Stimulated activated naive CD8-positive, alpha-beta T cell treated with anti-CD3 and anti-CD28 coated beads, Interleukin-15, Interleukin-2, amounts not matched to agents 100 ng/mL and 50 ng/mL, for 24 hours (primary cell): ENCODE measurements at regions not wholly inside any gene's neighbourhood (a gene's known extent, or its start where the extent isn't known, plus 50 kb on each side); places are given as distances from the start of the nearest gene placed in this dataset.

Experiments used
- H3K27ac Mint-ChIP-seq: one replicate; pipeline ENCODE4 v1.8.0; 2021; ENCODE audit warnings: mild to moderate bottlenecking, mixed read lengths
- H3K27me3 Mint-ChIP-seq: one replicate; pipeline ENCODE4 v1.8.0; 2021; ENCODE audit warnings: mixed read lengths
- H3K36me3 Mint-ChIP-seq: one replicate; pipeline ENCODE4 v1.8.0; 2021; ENCODE audit warnings: low read depth, mixed read lengths
- H3K4me1 Mint-ChIP-seq: one replicate; pipeline ENCODE4 v1.8.0; 2021; ENCODE audit warnings: low read depth, mixed read lengths
- H3K4me3 Mint-ChIP-seq: one replicate; pipeline ENCODE4 v1.8.0; 2021; ENCODE audit warnings: mild to moderate bottlenecking, mixed read lengths
- H3K9me3 Mint-ChIP-seq: one replicate; pipeline ENCODE4 v1.8.0; 2021; ENCODE audit warnings: mixed read lengths

GRCh38 chr20:42020316-42020715 is 402.1 kb upstream of the CHD6 start:
- no peaks in the 10 kb centered on the region for H3K9me3 Mint-ChIP-seq
- no peak overlapping the region for H3K4me3 Mint-ChIP-seq
- H3K4me1 Mint-ChIP-seq, result no peaks in the 10 kb centered on the region
- no peaks in the 10 kb centered on the region for H3K27me3 Mint-ChIP-seq
- H3K36me3 Mint-ChIP-seq, result no peaks in the 10 kb centered on the region
- no peak overlapping the region for H3K27ac Mint-ChIP-seq

GRCh38 chr20:42018979-42019378 is 400.8 kb upstream of the CHD6 start:
- Mint-ChIP-seq H3K36me3 (no peaks in the 10 kb centered on the region), H3K4me3 (no peak overlapping the region), H3K27ac (no peak overlapping the region), H3K4me1 (no peaks in the 10 kb centered on the region), H3K27me3 (no peaks in the 10 kb centered on the region), H3K9me3 (no peaks in the 10 kb centered on the region)

GRCh38 chr20:42010090-42010489 is 391.9 kb upstream of the CHD6 start:
- Mint-ChIP-seq H3K4me3 (no peak overlapping the region), H3K9me3 (peaks cover 4% of the 10 kb centered on the region), H3K27me3 (no peaks in the 10 kb centered on the region), H3K36me3 (no peaks in the 10 kb centered on the region), H3K27ac (no peak overlapping the region), H3K4me1 (no peaks in the 10 kb centered on the region)

GRCh38 chr20:42007251-42007650 is 389.1 kb upstream of the CHD6 start:
- Mint-ChIP-seq H3K36me3 (no peaks in the 10 kb centered on the region), H3K9me3 (peaks cover 4% of the 10 kb centered on the region), H3K4me1 (no peaks in the 10 kb centered on the region), H3K4me3 (no peak overlapping the region), H3K27ac (no peak overlapping the region), H3K27me3 (no peaks in the 10 kb centered on the region)

- Mint-ChIP-seq H3K9me3 (peaks cover 8% of the 10 kb centered on the region), H3K4me1 (no peaks in the 10 kb centered on the region), H3K36me3 (no peaks in the 10 kb centered on the region), H3K4me3 (no peak overlapping the region), H3K27ac (no peak overlapping the region), H3K27me3 (no peaks in the 10 kb centered on the region)
These were observed 387.0 kb upstream of the CHD6 start for GRCh38 chr20:42005211-42005610.

GRCh38 chr20:42003380-42003779 is 385.2 kb upstream of the CHD6 start:
- Mint-ChIP-seq H3K4me3 (no peak overlapping the region), H3K27ac (no peak overlapping the region), H3K27me3 (no peaks in the 10 kb centered on the region), H3K4me1 (no peaks in the 10 kb centered on the region), H3K36me3 (peaks cover 4% of the 10 kb centered on the region), H3K9me3 (peaks cover 14% of the 10 kb centered on the region)

GRCh38 chr20:41998539-41999341 is 380.6 kb upstream of the CHD6 start:
- Mint-ChIP-seq H3K4me3 (no peak overlapping the region), H3K27ac (no peak overlapping the region), H3K36me3 (peaks cover 4% of the 10 kb centered on the region), H3K4me1 (no peaks in the 10 kb centered on the region), H3K27me3 (no peaks in the 10 kb centered on the region), H3K9me3 (peaks cover 14% of the 10 kb centered on the region)

GRCh38 chr20:41996951-41997350 is 378.8 kb upstream of the CHD6 start:
- Mint-ChIP-seq H3K4me3 (no peak overlapping the region), H3K27ac (no peak overlapping the region), H3K4me1 (no peaks in the 10 kb centered on the region), H3K27me3 (no peaks in the 10 kb centered on the region), H3K36me3 (peaks cover 4% of the 10 kb centered on the region), H3K9me3 (peaks cover 14% of the 10 kb centered on the region)

GRCh38 chr20:41992481-41992880 is 374.3 kb upstream of the CHD6 start:
- Mint-ChIP-seq H3K4me1 (no peaks in the 10 kb centered on the region), H3K27me3 (peaks cover 4% of the 10 kb centered on the region), H3K36me3 (no peaks in the 10 kb centered on the region), H3K4me3 (no peak overlapping the region), H3K9me3 (no peaks in the 10 kb centered on the region), H3K27ac (no peak overlapping the region)

- H3K4me1 Mint-ChIP-seq, result no peaks in the 10 kb centered on the region
- H3K4me3 Mint-ChIP-seq, result no peak overlapping the region
- peaks cover 6% of the 10 kb centered on the region for H3K27me3 Mint-ChIP-seq
- H3K27ac Mint-ChIP-seq, result no peak overlapping the region
- no peaks in the 10 kb centered on the region for H3K9me3 Mint-ChIP-seq
- H3K36me3 Mint-ChIP-seq, result no peaks in the 10 kb centered on the region
These were observed 373.2 kb upstream of the CHD6 start for GRCh38 chr20:41991412-41991811.

- Mint-ChIP-seq H3K27ac (no peak overlapping the region), H3K27me3 (peaks cover 6% of the 10 kb centered on the region), H3K9me3 (no peaks in the 10 kb centered on the region), H3K36me3 (no peaks in the 10 kb centered on the region), H3K4me1 (no peaks in the 10 kb centered on the region), H3K4me3 (no peak overlapping the region)
These were observed 371.9 kb upstream of the CHD6 start for GRCh38 chr20:41989935-41990635.

GRCh38 chr20:41989039-41989679 is 371.0 kb upstream of the CHD6 start:
- H3K9me3 Mint-ChIP-seq, result no peaks in the 10 kb centered on the region
- no peak overlapping the region for H3K4me3 Mint-ChIP-seq
- no peak overlapping the region for H3K27ac Mint-ChIP-seq
- peaks cover 6% of the 10 kb centered on the region for H3K27me3 Mint-ChIP-seq
- no peaks in the 10 kb centered on the region for H3K4me1 Mint-ChIP-seq
- H3K36me3 Mint-ChIP-seq, result no peaks in the 10 kb centered on the region

- Mint-ChIP-seq H3K4me3 (no peak overlapping the region), H3K27ac (no peak overlapping the region), H3K36me3 (no peaks in the 10 kb centered on the region), H3K4me1 (no peaks in the 10 kb centered on the region), H3K27me3 (peaks cover 6% of the 10 kb centered on the region), H3K9me3 (no peaks in the 10 kb centered on the region)
These were observed 365.9 kb upstream of the CHD6 start for GRCh38 chr20:41984031-41984430.

- H3K4me1 Mint-ChIP-seq, result no peaks in the 10 kb centered on the region
- H3K36me3 Mint-ChIP-seq, result no peaks in the 10 kb centered on the region
- peaks cover 6% of the 10 kb centered on the region for H3K27me3 Mint-ChIP-seq
- no peak overlapping the region for H3K27ac Mint-ChIP-seq
- H3K4me3 Mint-ChIP-seq, result no peak overlapping the region
- H3K9me3 Mint-ChIP-seq, result no peaks in the 10 kb centered on the region
These were observed 365.0 kb upstream of the CHD6 start for GRCh38 chr20:41983159-41983558.

- Mint-ChIP-seq H3K36me3 (no peaks in the 10 kb centered on the region), H3K4me1 (no peaks in the 10 kb centered on the region), H3K27me3 (no peaks in the 10 kb centered on the region), H3K9me3 (no peaks in the 10 kb centered on the region), H3K4me3 (no peak overlapping the region), H3K27ac (no peak overlapping the region)
These were observed 363.6 kb upstream of the CHD6 start for GRCh38 chr20:41981746-41982145.
